ENCODE measurements at regions not wholly inside any gene's neighbourhood (a gene's known extent, or its start where the extent isn't known, plus 50 kb on each side); places are given as distances from the start of the nearest gene placed in this dataset.

DNA sequence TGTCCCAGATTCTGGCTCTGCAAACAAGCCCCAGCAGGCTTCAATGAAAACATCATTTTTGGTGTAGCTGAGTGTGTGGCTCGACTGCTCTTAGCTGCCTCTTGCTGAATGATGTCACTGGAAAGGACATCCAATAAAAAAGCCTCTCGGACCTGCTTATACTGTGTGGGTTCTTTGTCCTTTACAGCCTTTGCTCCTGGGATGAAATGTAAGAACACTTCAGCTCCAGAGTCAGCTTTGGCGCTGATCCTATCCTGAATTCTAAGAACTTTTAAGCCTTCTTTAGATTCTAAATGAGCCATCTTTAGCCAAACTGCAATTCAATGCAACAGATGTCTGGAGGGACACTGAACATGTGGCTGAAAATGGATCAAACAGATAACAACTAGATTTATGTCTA, 404.6 kb upstream of the C9orf72 start:
- Histone ChIP-seq H3K27me3 (ENCODE audit: control insufficient read depth, insufficient read depth, low read length) (no peaks in the 10 kb centered on the region), H3K4me1 (ENCODE audit: control insufficient read depth, insufficient read depth, low read length) (no peaks in the 10 kb centered on the region), H3K27ac (ENCODE audit: low read length) (no peak overlapping the region), H3K9me3 (ENCODE audit: control insufficient read depth, insufficient read depth, low read depth, low read length) (no peaks in the 10 kb centered on the region), H3K36me3 (ENCODE audit: control insufficient read depth, insufficient read depth, low read length) (no peaks in the 10 kb centered on the region), H3K4me3 (ENCODE audit: low read depth in 2 of 2, low read length in 2 of 2) (no peak overlapping the region)
- BruUV-seq (replicated peaks), result no TSS peak
- POLR2A ChIA-PET, result no interaction called here
- CTCF ChIA-PET, result no interaction called here
- ATAC-seq (no peak), DNase-seq (ENCODE audit: low read depth, low spot score) (no peak)
- in situ Hi-C loops (cut with HindIII; ENCODE audit: low pct_unique_long_range_greater_than_20kb, low sequenced_read_pairs) (no loop called here), intact Hi-C loops (cut with micrococcal nuclease; ENCODE audit: unreplicated experiment) (no loop called here)
- no peak for TF ChIP-seq TCF7L2 (IDR thresholded peaks at IDR 0.05; ENCODE audit: low read depth, low read length)
- no peak for TF ChIP-seq SIN3A (IDR thresholded peaks at IDR 0.05; ENCODE audit: borderline replicate concordance, insufficient read depth, low read depth, low read length)
- TF ChIP-seq REST (IDR thresholded peaks at IDR 0.05; ENCODE audit: insufficient read depth in 1 of 2, low read depth in 2 of 2, low read length in 1 of 2), result no peak
- no peak for TF ChIP-seq CTCF (IDR thresholded peaks at IDR 0.05)
- TF ChIP-seq POLR2AphosphoS5 (IDR thresholded peaks at IDR 0.05; ENCODE audit: low read depth, low read length), result no peak

DNA sequence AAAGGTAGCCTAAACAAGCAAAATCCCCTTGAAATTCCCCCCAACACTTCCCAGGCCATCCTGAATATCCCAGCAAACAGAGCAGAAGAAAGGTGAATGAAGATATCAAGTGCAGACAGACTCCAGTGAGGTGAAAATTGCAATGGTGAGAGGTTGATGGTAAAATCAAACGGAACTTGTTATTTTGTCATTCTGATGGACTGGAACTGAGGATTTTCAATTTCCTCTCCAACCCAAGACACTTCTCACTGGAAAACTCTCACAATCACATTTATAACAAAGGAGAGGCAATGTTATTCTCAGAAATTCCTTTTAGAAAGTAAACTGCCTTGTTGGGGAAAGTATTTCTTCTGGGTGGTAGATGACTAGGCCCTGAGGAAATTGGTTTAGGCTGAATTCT, 412.4 kb upstream of the C9orf72 start:
- Histone ChIP-seq H3K27me3 (ENCODE audit: control insufficient read depth, insufficient read depth, low read length) (no peaks in the 10 kb centered on the region), H3K4me3 (ENCODE audit: low read depth in 2 of 2, low read length in 2 of 2) (no peak overlapping the region), H3K36me3 (ENCODE audit: control insufficient read depth, insufficient read depth, low read length) (no peaks in the 10 kb centered on the region), H3K4me1 (ENCODE audit: control insufficient read depth, insufficient read depth, low read length) (no peaks in the 10 kb centered on the region), H3K27ac (ENCODE audit: low read length) (no peak overlapping the region), H3K9me3 (ENCODE audit: control insufficient read depth, insufficient read depth, low read depth, low read length) (no peaks in the 10 kb centered on the region)
- intact Hi-C loops (cut with micrococcal nuclease; ENCODE audit: unreplicated experiment) (no loop called here), in situ Hi-C loops (cut with HindIII; ENCODE audit: low pct_unique_long_range_greater_than_20kb, low sequenced_read_pairs) (no loop called here)
- CTCF ChIA-PET, result no interaction called here
- POLR2A ChIA-PET, result no interaction called here
- ATAC-seq (no peak), DNase-seq (ENCODE audit: low read depth, low spot score) (no peak)
- no TSS peak for BruUV-seq (replicated peaks)
- TF ChIP-seq CTCF (IDR thresholded peaks at IDR 0.05), result no peak
- no peak for TF ChIP-seq TCF7L2 (IDR thresholded peaks at IDR 0.05; ENCODE audit: low read depth, low read length)
- no peak for TF ChIP-seq POLR2AphosphoS5 (IDR thresholded peaks at IDR 0.05; ENCODE audit: low read depth, low read length)
- no peak for TF ChIP-seq SIN3A (IDR thresholded peaks at IDR 0.05; ENCODE audit: borderline replicate concordance, insufficient read depth, low read depth, low read length)
- TF ChIP-seq REST (IDR thresholded peaks at IDR 0.05; ENCODE audit: insufficient read depth in 1 of 2, low read depth in 2 of 2, low read length in 1 of 2), result no peak
